ENCODE measurements at regions not wholly inside any gene's neighbourhood (a gene's known extent, or its start where the extent isn't known, plus 50 kb on each side); places are given as distances from the start of the nearest gene placed in this dataset.
"Not testable (repeated sequence)": the region's sequence is repeated elsewhere in the genome, so short reads cannot be mapped to it uniquely, and the experiment has no call there.

DNA sequence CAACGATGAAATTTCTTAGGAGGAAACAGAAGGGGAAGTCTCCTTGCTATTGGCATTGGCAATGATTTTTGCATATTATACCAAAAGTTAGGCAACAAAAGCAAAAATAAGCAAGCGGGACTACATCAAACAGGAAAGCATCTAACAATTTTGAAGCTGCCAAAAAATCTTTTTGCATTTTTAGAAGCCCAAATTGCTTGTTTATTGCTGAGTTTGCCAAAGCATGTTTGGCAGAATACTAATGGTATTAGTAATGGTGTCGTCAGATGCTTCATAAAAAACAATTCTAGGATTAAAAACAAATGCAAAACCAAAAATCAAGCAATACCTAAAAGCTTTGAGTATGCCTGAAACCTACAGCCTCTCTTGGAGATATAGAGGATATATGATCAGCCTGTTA lies 80.0 kb downstream of the GALR1 start:
- DNase-seq (ENCODE audit: low spot score): no peak

DNA sequence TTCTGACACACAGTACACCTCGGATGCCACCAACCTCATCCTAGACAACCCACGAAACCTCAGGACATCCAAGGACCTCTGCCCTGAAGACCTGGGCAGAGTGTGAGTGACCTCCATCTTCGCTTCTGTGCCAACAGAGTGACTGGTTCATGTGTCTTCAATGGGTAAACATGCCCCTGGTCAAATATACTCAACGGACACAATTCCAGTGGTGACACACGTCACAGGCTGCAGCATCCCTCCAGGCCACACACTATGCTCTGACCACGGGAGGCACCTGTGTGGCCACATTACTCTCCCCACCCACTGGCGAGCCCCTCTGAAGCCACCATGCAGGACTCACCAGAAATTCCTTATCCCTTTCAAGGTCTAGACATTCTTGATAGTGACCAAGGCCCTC lies 85.2 kb downstream of the GALR1 start:
- DNase-seq (ENCODE audit: low spot score): no peak

DNA sequence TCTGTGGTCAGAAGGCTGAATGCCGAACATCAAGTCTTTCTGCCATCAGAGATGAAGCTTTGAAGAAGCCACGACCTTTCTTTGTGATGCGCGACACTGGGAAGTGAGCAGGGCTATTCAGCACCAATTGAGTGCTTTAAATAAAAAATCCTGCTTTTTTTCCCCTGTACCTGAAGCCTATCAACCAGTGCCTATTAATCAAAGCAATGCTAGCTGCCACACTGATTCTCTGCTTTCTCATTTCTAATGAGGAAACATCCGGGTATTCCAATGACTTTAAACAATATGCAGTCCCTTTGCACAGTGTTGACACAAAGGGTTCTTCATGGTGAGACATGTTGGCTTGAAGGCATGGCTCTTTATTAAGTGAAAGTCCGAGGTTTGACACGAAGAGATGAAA lies 88.0 kb downstream of the GALR1 start:
- no peak for DNase-seq (ENCODE audit: low spot score)

DNA sequence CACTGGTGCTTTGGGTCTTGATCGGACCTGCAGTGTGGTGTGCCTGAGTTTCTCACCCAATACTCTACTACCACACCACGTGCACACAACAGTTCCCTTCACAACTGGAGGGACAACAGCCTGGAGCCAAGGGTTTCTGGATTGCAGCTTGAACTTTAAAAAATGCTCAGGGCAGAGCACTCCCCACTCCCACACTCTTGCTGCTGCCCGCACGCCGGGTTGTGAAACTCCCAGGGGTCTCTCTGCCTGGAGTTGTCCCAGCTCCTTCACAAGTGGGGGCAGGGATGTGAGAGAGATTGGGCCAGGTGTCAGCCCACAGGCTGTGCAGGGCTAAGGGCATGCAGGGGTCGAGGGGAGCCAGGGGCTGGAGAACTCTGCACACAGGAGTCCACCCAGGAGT lies 89.4 kb downstream of the GALR1 start:
- DNase-seq (ENCODE audit: low spot score): no peak

DNA sequence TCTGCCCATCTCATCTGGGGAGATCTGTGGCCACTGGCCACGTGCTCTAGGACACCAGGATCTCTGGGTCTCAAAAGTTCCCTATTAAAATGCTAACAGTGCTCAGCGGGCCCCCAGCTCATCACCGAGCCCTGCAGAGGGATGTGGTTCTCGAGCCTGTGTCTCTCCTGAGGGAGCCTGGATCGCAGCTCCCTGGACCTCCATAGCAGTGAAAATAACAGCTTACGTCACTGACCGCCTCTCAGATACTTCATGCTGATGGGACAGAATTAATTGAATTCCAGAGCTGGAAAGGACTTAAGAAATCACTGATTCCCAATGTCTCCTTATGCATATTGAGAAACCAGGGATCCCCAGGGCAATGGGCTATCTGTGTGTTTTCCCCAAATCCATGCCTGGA lies 90.0 kb downstream of the GALR1 start:
- DNase-seq (ENCODE audit: low spot score): no peak

DNA sequence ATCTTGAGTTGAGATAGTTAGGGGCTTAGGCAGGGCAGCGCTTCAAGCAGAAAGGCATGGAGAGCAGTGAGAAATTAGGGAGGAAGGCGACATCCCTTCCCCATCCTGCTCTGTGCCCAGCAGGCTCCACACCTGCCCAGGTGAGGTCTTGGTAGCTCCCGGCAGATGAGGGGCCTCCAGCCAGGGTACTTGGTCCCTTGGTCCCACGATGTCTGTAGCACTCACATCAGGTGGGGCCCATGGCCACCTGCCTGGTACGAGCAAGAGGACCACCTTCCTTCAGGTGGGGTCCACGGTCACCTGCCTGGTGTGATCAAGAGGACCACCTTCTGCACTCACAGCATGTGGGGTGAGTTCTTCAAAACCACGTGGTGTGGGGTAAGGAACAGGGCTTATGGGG lies 91.2 kb downstream of the GALR1 start:
- no peak for DNase-seq (ENCODE audit: low spot score)

DNA sequence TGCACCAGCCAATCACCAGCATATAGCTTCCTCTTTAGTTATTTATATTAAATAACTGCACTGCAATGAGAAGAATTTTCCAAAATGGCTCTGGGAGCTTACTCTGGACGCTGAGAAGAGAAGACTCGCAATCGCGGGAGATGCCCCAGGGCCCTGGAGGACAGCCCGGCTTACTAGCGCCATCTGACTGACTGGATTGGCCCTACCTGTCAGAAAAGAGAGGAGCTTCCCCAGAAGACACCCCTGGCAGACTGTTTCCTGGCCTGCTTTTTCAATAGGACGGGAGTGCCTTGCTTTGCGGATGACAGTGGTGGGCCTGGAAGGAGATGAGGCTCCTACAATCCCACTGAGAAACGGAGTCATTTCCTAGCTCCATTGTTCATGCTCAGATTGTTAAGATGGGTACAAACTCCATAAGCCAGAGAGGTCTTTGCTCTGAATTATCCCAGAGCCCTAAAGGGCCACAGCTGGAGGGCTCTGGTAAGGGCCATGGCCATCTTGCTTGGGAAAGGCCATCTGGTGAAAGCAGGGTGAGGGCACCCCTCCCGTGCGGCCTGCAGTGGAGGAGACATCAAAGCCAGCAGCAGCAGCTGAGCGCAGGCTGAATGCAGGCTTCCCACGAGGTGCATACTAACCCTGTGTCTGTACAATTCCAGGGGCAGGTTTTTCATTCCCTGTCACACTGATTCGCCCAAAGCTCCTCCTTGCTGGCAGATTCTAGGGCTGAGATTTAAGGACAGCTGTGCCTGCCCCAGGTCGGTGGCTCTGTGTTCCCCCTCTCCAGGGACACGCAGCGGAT lies 92.1 kb downstream of the GALR1 start:
- no peak for DNase-seq (ENCODE audit: low spot score)

DNA sequence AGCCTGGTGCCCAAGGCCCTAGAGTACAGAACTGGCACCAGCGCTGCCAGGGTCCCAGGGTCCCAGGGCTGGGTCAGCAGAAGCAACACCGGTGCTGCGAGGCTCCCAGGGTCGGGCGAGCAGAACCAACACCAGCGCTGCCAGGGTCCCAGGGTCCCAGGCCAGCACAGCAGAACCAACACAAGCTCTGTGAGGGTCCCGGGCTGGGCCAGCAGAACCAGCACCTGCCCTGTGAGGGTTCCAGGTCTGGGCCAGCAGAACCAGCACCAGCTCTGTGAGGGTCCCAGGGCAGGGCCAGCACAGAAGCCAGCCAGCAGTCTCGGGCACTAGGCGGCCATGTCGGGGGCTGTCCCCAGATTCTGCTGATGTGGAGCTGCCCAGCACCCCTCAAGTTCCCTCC lies 93.1 kb downstream of the GALR1 start:
- no peak for DNase-seq (ENCODE audit: low spot score)

DNA sequence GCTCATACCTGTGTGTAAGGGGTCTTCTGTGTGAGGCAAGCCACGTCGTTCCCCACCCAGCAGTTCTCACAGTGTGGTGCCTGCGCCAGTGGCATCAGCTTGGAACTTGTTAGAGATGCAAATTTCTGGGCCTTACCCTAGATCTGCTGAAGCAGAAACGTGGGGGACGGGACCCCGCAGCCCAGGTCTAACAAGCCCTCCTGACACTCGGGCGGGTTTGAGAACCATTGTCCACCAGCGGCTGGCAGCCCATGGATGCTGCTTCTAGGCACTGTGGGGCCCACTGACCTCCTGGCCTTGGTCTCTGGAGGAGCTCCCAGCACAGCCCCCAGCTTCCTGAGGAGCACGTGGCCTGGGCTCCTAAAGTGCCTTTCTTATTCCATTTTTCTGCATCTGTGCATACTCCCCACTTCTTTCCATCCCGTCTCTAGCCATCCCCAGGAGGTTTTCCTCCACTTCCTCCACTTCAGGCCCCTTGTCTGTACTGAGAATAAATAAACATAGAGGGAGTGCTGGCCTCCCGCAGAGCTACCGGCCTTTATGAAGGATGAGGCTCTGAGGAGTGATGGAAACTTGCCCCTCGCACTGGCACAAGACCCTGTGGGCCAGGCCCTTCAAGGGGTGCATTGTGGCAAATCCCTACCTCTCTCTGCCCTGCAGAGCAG lies 94.3 kb downstream of the GALR1 start:
- DNase-seq (ENCODE audit: low spot score): no peak

DNA sequence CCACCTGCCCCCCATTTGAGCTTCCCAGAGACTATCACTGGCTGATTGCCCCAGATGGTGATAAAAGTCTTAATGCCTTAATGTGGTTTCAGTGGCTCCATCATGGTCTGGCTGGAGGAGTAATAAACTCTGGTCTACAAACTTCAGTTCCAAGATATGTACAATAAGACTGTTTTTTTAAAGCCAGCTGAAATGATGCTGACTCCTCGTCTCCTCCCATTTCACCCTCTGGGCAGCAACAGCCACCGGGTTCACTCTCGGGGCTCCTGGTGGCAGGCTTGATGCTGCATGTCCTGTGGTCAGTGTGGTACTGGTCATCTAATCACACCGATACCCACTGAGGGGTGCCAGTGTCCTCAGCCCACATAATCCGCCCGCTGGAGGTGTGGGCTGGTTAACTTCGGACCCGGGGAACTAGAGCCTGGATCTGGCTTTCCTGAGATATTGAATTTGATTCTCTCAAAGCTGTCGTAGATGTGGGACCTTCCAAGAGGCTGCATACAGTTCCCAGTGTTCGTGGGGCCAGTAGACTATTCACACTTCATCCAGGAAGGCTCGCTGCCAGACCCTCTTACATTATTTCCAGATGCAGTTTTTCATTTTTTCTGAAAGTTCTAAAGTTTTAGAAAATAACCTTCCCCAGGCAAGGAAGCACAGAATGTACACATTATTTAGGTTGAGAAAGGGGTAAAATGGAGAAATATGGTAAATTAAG lies 95.3 kb downstream of the GALR1 start:
- DNase-seq (ENCODE audit: low spot score): no peak

DNA sequence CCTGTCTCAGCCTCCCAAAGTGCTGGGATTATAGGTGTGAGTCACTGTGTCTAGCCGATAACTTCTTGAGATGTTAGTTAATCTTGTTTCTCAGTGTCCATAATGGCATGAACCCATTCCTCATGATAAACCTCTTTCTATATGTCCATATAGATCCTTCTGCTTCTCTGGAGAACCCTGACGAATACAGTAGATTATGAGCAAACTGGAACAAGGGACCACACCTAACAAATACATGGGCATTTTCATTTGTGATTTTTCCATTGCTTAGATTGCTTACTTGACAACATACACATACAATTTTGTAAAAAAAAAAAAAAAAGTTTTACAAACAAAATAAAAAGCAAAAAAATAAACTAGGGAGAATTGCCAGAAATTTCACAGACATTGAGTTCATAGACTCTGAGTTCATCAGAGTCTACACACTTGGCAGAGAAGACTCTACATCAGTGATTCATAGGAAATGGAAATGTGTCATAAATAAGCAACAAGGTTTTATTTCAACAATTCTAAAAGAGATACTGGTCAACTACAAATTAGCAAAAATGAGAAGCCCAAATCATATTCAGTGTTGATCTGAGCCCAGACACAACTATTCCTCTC lies 96.7 kb downstream of the GALR1 start:
- DNase-seq (ENCODE audit: low spot score): peak; percentile 60

DNA sequence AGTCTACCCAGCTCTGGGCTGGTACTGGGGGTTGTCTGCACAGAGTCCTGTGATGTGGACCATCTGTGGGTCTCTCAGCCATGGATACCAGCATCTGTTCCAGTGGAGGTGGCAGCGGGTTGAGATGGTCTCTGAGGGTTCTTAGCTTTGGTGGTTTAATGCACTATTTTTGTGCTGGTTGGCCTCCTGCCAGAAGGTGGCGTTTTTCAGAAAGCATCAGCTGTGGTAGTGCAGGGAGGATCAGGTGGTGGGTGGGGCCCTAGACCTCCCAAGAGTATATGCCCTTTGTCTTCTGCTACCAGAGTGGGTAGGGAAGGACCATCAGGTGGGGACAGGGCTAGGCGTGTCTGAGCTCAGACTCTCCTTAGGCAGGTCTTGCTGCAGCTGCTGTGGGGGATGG lies 103.7 kb downstream of the GALR1 start:
- not testable (repeated sequence) for DNase-seq (ENCODE audit: low spot score)

DNA sequence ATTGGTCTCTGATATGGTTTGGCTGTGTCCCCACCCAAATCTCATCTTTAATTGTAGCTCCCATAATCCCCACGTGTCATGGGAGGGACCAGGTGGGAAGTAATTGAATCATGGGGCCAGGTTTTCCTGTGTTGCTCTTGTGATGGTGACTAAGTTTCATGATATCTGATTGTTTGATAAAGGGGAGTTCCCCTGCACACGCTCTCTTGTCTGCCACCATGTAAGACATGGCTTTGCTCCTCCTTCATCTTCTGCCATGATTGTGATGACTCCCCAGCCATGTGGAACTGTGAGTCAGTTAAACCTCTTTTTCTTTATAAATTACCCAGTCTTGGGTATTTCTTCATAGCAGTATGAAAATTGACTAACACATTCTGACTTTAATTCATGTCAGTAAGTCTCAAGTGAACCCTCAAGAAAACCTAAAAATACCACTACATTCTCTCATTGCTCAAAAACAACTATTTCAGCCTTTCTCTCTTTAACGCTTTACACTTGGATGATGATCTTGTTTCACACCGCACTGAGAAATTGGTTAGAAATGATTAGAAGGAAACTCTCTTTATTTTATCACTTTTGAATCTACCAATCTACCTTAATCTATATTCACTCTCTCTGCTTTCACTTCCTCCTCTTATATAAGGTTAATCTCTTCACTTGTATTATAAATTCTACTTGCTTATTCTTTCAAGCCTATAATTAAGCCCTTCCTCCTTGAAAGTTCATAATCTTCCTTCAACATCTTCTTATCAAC lies 110.1 kb downstream of the GALR1 start:
- no peak for DNase-seq (ENCODE audit: low spot score)

DNA sequence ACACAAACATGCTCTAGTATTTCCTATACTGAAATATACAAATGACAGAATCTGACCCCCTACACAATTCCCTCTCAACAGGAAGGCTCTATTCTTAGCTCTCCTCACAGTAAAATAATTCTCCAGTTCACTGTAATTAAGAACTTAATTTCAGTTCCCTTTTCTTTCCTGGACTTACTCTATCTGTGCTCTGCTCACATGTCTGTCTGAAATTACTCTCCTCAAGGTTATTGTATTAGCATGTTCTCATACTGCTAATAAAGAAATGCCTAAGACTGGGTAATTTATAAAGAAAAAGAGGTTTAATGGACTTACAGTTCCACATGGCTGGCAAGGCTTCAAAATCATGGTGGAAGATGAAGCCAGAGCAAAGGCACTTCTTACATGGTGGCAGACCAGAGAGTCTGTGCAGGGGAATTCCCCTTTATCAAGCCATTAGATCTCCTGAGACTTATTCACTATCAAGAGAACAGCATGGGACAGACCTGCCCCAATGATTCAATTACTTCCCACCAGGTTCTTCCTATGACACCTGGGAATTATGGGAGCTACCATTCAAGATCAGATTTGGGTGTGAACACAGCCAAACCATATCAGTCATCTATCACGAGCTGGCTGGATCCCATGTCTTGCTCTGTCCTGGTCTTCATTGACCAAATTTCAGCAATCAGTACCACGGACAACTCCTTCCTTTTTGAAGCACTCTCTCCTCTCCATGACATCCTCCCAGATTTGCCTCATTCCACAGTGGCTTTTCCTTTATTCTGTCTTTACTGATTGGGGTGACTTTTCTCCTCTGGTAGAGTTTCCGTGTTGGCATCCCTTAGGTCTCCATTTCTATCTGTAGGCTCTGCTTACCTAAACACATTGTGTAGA lies 110.9 kb downstream of the GALR1 start:
- DNase-seq (ENCODE audit: low spot score): no peak

DNA sequence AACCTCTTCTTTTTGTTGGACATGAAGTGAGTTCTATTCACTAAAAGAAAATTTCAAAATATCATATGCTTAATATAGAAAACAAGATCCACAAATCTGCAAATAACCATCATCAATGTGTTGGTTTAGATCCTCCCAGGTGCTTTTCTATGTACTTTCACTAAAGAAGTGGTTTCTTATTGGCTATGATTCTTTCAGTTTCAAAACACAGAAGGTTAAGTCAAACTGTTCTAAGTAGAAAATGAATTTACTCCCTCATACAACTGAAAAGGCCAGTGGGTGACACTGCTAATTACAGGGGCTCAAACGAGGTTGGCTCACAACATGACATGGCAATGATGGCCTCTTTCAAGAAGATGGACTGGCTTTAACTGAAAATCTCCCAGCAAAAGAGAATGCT lies 111.7 kb downstream of the GALR1 start:
- no peak for DNase-seq (ENCODE audit: low spot score)

DNA sequence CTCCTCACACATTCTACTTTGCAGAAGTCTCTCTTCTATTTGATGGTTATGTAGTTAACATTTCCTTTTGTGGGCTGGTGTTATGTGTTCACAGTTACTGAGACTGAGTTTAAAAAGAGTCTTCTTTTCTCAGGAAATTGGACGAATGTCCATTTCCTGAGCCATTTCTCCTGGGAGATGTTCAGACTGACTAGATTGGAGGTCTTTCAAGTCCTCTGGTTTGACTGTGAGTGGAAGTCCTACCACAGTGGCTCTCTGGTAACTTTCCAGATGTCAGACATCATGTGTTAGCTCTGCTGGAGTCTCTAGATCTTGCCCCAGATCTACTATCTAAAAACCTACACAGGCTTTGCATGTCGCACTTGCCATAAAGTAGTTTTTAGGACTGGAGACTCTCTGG lies 116.0 kb downstream of the GALR1 start:
- DNase-seq (ENCODE audit: low spot score): no peak

DNA sequence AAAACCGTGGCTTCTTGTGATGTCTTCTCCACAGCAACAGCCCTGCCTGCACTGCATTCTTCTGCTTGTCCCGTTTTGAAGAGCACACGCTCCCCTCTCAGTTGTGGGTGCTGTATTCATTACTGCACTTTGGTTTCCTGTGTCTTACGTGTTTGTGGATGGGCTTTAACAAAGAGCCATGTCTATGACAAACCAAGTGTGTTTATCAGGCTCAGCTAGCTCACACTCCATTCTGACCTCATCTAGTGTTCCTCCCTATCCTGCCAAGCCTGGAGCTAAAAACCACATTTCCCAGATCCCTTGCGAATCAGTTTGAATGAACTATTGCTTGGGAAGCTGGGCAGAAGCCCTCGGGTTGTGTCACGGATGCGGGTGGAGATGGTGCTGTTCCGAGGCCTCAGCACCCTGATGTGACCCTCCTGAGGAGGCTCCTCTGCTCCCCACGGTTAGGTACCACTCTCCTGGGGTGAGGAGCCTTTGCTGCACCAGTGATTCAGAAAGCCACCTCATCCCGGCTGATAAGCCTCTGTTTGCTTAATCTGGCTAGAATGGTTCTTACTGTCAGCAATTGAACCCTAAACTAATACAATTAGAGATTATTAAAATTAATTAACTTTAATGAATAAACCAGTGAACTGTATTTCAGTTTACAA lies 116.5 kb downstream of the GALR1 start:
- no peak for DNase-seq (ENCODE audit: low spot score)

DNA sequence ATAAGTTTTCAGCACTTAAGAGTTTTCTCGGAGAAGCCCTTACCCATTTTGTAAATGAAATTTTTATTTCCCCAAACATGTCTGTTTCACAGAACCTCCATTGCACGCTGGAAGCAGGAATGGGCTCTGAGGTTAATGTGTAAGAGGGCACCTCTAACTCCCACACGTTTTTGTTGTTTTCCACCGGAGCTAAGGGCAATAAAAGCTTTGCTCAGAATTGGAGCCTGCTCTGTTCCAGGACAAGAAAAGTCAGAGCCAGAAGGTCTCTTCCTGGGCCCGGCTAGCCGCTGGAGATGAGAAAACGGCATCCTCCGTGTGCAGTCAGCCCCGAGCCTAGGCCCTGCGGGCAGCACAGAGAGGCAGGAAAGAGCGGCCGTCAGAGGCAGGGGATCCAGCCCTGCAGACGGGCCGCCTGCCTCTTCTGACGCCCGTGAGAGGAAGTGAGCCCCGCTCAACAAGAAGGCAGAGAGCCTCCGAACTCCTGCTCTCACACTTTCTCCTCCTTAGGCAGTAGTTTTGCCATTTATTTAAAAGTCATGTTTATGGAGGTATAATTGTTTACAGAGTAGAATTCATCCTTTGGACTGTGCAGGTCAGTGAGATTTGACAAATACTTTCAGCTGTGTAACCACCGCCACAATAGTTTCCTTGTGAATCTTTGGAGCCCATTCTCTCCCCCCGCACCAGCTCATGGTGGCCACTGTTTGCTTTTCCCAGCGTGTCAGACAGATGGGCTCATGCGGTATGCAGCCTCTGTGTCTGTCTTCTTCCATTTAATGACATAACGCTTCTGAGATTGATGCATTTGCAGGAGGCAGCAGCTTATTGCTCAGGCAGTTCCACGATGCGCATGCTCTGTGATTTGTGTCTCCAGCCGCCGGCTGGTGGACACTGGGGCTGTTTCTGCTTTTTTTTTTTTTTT lies 117.3 kb downstream of the GALR1 start:
- DNase-seq (ENCODE audit: low spot score): no peak

DNA sequence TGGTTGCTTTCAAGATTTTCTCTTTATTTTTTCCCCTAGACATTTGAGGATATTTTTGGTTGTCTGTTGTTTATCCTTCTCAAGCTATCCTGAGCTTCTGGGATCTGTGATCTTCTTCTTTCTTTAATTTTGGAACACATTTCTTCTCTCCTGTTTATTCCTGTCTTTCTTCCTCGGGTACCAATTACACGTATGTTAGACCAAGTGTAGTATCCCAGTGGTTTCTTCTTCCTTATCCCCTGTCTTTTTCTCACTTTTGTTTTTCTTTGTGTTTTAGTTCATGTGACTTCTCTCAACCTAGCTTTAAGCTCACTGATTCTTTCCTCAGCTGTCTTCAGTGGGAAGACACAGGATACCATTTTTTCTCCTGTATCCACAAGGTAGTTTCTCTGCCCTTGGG lies 120.0 kb downstream of the GALR1 start:
- no peak for DNase-seq (ENCODE audit: low spot score)
